ENCODE measurements at regions not wholly inside any gene's neighbourhood (a gene's known extent, or its start where the extent isn't known, plus 50 kb on each side); places are given as distances from the start of the nearest gene placed in this dataset.

- no peak for TF ChIP-seq CTCF (conservative IDR thresholded peaks at IDR 0.05 in 1 of 2, IDR thresholded peaks at IDR 0.05 in 1 of 2; ENCODE audit: low read depth in 1 of 2, low read length in 2 of 2)
- no peak for TF ChIP-seq EZH2 (IDR thresholded peaks at IDR 0.05; ENCODE audit: low read length, missing control alignments)
These were observed 993.4 kb downstream of the TYW1 start for GRCh38 chr7:67990003-67990402.

Measured in fibroblast of lung (primary cell).